HG03045 (cell line): ENCODE measurements at regions not wholly inside any gene's neighbourhood (a gene's known extent, or its start where the extent isn't known, plus 50 kb on each side); places are given as distances from the start of the nearest gene placed in this dataset.
"Not testable (repeated sequence)": the region's sequence is repeated elsewhere in the genome, so short reads cannot be mapped to it uniquely, and the experiment has no call there.

Source experiments
- ATAC-seq: cut with Tn5 transposase; IDR thresholded peaks from one replicate; pipeline ENCODE4 v1.9.1; 2021; ENCODE audit warnings: mild to moderate bottlenecking, moderate library complexity; ENCODE audit not compliant: unreplicated experiment

GRCh38 chr1:195715652-195716051, 892.6 kb downstream of the KCNT2 start:
- no peak for ATAC-seq

GRCh38 chr1:195714248-195714647, 894.0 kb downstream of the KCNT2 start:
- no peak for ATAC-seq

GRCh38 chr1:195709821-195710220, 898.4 kb downstream of the KCNT2 start:
- ATAC-seq = no peak

- no peak for ATAC-seq
Observed at GRCh38 chr1:195704028-195704427, 904.2 kb downstream of the KCNT2 start.

GRCh38 chr1:195701149-195701548, 907.1 kb downstream of the KCNT2 start:
- no peak for ATAC-seq

- ATAC-seq = peak; percentile 100
Observed at GRCh38 chr1:195697130-195697529, 911.1 kb downstream of the KCNT2 start.

- no peak for ATAC-seq
Observed at GRCh38 chr1:195686764-195687163, 921.5 kb downstream of the KCNT2 start.

- no peak for ATAC-seq
Observed at GRCh38 chr1:195664628-195665027, 943.6 kb downstream of the KCNT2 start.

GRCh38 chr1:195663549-195664280, 944.5 kb downstream of the KCNT2 start:
- no peak for ATAC-seq

- no peak for ATAC-seq
Observed at GRCh38 chr1:195656780-195657179, 951.5 kb downstream of the KCNT2 start.

GRCh38 chr1:195648875-195649274, 959.4 kb downstream of the KCNT2 start:
- ATAC-seq = not testable (repeated sequence)

- no peak for ATAC-seq
Observed at GRCh38 chr1:195637539-195637938, 970.7 kb downstream of the KCNT2 start.

- no peak for ATAC-seq
Observed at GRCh38 chr1:195618287-195618686, 990.0 kb downstream of the KCNT2 start.

- ATAC-seq = no peak
Observed at GRCh38 chr1:195617106-195617505, 991.1 kb downstream of the KCNT2 start.

- ATAC-seq = no peak
Observed at GRCh38 chr1:195608883-195609282, 999.4 kb downstream of the KCNT2 start.

- no peak for ATAC-seq
Observed at GRCh38 chr1:195606483-195606882, 1001.8 kb downstream of the KCNT2 start.

- ATAC-seq = no peak
Observed at GRCh38 chr1:195604287-195604686, 1004.0 kb downstream of the KCNT2 start.

GRCh38 chr1:195597891-195598290, 1010.3 kb downstream of the KCNT2 start:
- ATAC-seq = no peak

GRCh38 chr1:195594773-195595172, 1013.5 kb downstream of the KCNT2 start:
- ATAC-seq = no peak

GRCh38 chr1:195594322-195594721, 1013.9 kb downstream of the KCNT2 start:
- ATAC-seq = no peak

- ATAC-seq = no peak
Observed at GRCh38 chr1:195591917-195592672, 1016.1 kb downstream of the KCNT2 start.

- ATAC-seq = no peak
Observed at GRCh38 chr1:195590649-195591048, 1017.6 kb downstream of the KCNT2 start.
